Kidney epithelial cell (primary cell): ENCODE measurements at regions not wholly inside any gene's neighbourhood (a gene's known extent, or its start where the extent isn't known, plus 50 kb on each side); places are given as distances from the start of the nearest gene placed in this dataset.
A peak's percentile ranks its signal among the peaks of the same experiment; 100 is the strongest.

Source experiments
- DNase-seq: peaks from one replicate; pipeline ENCODE4 v3.0.0-alpha.2; 2010; ENCODE audit warnings: low read depth
- H3K27me3 ChIP-seq: 2 replicates; pipeline ENCODE4 v1.6.0; 2011; ENCODE audit warnings: low read length; ENCODE audit not compliant: control insufficient read depth, insufficient read depth
- H3K36me3 ChIP-seq: 2 replicates; pipeline ENCODE4 v1.5.1; 2011; ENCODE audit warnings: low read length; ENCODE audit not compliant: control insufficient read depth, insufficient read depth
- H3K4me3 ChIP-seq: 2 replicates; pipeline ENCODE4 v1.5.1; 2011; ENCODE audit warnings: low read depth, mild to moderate bottlenecking, control low read depth, low read length
- CTCF ChIP-seq: IDR thresholded peaks from 2 replicates; pipeline ENCODE4 v1.5.1; 2011; ENCODE audit warnings: mild to moderate bottlenecking, moderate library complexity, low read length, control low read depth, inconsistent platforms; ENCODE audit not compliant: insufficient read depth, poor library complexity, severe bottlenecking

DNA sequence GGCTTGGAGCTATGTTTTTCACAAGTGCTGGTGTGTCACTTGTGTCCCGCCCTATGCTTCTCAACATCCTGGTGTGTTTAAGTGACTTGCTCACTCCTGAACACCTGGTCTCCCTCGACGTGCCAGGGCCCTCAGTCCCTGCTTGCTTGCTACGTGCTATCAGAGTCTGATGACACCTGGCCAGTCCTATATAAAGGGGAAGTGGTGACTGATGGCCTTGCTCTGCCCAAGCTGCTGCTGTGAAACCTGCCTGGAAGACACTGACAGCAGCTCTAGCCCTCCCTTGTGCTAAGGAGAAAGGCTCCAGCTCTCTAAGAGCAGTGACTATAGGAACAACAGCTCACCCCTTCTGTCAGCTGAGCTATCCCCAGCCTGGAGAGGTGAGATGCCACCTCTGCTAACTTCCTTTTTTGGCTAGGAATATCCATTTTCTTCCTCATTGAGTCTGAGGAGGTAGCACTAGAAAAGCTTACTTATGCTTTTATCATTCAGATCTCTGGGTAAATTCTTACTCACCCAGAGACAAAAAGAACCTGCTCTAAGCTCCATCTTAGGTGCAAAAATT, 77.2 kb upstream of the PLXNA4 start:
- no peak overlapping the region for H3K4me3 ChIP-seq
- H3K36me3 ChIP-seq = no peaks in the 10 kb centered on the region
- H3K27me3 ChIP-seq = no peaks in the 10 kb centered on the region
- DNase-seq = no peak
- no peak for TF ChIP-seq CTCF

GRCh38 chr7:132652507-132652906, 76.2 kb upstream of the PLXNA4 start:
- no peak for DNase-seq
- H3K27me3 ChIP-seq = no peaks in the 10 kb centered on the region
- no peak for TF ChIP-seq CTCF
- no peaks in the 10 kb centered on the region for H3K36me3 ChIP-seq
- H3K4me3 ChIP-seq = no peak overlapping the region

DNA sequence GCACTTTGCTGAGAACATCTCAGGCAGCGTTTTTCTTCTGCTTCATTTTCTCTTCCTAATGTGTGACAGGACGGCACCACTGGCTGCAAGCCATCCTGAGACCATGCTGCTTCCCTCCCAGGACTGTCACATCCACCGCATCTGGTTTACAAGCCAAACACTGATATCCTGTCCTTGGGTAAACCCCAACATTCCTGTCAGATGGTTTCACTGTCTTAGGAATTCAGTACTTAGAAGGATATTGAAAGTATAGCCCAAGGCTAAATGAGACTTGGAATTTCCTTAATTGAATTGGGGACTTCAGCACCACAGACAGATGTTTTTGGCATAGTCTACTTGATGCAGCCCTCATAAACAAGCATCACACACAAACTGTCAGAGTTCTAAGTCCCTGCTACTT, 74.2 kb upstream of the PLXNA4 start:
- Histone ChIP-seq H3K36me3 (no peaks in the 10 kb centered on the region), H3K4me3 (no peak overlapping the region), H3K27me3 (no peaks in the 10 kb centered on the region)
- peak; percentile 53 for DNase-seq
- TF ChIP-seq CTCF = no peak

GRCh38 chr7:132647311-132647710, 71.0 kb upstream of the PLXNA4 start:
- no peak for TF ChIP-seq CTCF
- no peak overlapping the region for H3K4me3 ChIP-seq
- no peaks in the 10 kb centered on the region for H3K27me3 ChIP-seq
- H3K36me3 ChIP-seq = no peaks in the 10 kb centered on the region
- DNase-seq = no peak

GRCh38 chr7:132646052-132646451, 69.8 kb upstream of the PLXNA4 start:
- Histone ChIP-seq H3K4me3 (no peak overlapping the region), H3K36me3 (no peaks in the 10 kb centered on the region), H3K27me3 (no peaks in the 10 kb centered on the region)
- DNase-seq = peak; percentile 16
- no peak for TF ChIP-seq CTCF

DNA sequence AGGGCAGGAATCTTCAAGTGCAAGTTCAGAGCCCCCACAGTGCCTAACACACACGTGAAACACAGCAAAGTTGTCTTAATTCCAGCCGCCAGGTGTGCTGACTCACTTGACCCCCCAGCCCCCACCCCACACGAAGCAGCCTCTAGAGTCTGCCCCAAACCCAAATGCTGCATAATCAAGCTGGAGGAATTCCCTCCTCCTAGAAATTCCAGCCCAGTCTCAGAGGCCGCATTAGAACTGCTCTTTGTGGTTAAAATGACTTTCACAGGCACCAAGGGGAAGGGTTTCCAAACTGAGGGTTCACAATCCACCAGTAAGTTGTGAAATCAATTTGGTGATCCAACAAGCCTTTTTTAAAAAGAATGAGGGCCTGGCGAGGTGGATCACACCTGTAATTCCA, 67.0 kb upstream of the PLXNA4 start:
- Histone ChIP-seq H3K4me3 (no peak overlapping the region), H3K27me3 (no peaks in the 10 kb centered on the region), H3K36me3 (no peaks in the 10 kb centered on the region)
- TF ChIP-seq CTCF = no peak
- no peak for DNase-seq
